CD1c-positive myeloid dendritic cell (primary cell): ENCODE measurements at regions not wholly inside any gene's neighbourhood (a gene's known extent, or its start where the extent isn't known, plus 50 kb on each side); places are given as distances from the start of the nearest gene placed in this dataset.

ENCODE experiments used
- DNase-seq: peaks from one replicate; pipeline ENCODE4 v3.0.0-alpha.2; 2016; ENCODE audit errors: extremely low spot score

DNA sequence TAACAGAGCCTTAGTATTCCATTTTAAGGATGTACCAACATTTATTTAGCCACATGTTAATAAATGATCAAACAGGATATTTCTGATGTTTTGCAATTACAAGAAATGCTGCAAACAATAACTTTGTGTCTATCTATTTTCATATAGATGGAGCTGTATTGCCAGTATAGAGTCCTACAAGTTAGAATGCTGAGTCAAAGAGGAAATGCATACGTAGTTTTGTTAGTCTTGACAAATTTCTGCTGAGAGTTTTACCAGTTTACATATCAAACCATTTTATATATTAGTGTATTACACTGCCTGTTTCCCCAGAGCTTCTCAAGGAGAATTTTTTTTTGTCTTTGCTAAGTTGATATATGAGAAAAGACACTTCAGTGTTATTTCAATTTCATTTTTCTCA lies 541.7 kb downstream of the SLC16A7 start:
- no peak for DNase-seq

DNA sequence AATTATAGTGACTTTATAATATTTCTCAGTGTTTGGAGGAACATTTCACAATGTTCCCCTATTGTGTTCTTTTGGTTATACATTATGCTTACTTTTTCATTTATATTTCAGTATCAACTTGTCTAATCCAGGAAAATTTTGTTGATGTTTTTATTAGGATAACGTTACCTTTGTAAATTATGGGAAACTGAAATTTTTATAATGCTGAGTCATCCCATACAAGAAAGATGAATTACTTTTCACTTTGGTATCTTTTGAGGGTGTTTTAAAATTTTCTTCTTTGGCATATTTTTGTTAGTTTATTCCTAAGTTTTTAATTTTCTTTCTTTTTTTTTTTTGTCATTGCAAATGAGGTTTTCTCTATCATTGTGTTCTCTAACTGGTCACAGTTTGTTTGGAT lies 542.7 kb downstream of the SLC16A7 start:
- DNase-seq: no peak

DNA sequence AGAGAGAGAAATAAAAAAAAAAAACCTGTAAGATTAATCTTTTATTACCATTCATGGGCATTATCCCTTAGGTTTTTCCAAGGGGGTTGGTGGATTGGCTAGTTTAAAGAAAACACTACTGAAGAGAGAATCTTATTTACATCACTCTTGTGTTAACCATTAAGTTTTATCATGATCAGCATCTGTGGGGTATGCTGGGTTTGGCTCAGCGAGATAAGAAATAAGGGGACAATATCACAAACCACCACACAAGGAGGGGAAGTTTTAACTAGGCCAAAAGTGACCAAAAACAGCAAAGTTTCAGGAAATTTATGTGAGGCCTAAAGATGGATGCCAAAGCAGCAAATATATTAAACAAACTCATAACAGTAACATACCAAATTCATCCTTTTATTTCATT lies 548.6 kb downstream of the SLC16A7 start:
- DNase-seq: no peak

DNA sequence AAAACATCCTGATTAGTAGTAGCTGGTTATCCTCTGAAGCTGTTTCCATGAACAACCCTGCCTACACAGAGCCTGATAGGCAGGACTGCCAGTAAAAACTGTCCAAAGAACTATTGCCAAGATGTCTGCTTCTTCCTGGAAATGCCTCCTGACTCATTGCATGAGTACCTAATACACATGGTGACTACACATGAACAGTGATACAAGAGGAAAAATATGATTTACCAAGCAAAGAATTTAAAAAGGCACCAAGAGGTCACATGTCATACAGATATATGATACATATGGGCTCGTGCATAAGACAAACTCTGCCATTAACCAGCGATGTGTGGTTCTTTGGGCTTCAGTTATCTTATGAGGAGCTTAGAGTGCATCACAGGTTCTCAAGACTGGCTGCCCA lies 552.3 kb downstream of the SLC16A7 start:
- no peak for DNase-seq

DNA sequence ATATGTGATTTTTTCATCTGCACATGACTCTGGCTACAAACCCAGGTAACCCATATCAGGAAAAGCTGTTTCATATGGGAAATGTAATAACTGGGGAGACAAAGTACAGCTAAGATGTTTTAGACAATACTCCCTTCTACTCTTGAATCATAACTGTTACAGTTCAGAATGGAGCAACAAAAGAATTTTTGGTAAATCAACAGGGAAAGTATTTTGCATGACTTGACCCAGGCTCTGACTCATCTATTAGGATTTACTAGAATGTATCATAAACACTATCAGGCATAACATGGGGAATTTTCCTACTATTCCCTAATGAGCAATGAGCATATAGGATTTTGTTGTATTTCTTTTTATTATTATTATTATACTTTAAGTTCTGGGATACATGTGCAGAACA lies 553.0 kb downstream of the SLC16A7 start:
- no peak for DNase-seq

DNA sequence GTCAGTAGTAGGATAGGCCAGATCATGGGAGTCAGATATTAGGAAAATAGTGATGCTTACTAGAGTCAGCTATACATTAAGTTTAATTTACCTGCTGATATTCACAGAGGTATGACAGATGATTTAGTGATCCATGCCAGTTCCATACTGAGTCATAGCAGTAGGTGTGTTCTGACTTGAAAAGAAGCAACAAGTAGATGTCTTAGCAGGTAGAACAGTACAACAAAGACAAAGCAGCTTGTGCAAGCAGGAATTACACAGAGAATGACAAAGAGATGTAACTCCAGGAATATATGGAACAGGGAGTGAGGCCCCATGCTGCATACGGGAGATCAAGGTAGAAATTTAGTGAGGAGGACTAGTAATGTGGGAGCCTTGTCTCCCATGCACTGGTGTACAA lies 556.9 kb downstream of the SLC16A7 start:
- DNase-seq: no peak

DNA sequence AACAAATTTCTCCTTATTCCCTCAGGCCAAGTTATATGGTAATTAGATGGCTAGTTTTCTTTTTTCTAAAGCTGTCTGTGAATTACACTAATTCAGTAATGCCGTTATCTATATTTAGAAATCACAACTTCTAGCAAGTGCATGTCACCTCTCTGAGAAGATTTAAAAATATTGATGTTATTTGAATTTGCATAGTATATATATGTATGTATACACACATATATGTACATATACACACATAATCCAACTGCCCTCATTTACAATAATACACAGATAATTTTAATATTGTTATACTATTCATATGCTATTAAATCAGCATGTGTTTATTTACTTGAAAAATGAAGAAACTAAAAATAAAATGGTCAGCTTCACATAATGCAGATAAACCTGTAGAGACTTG lies 563.9 kb downstream of the SLC16A7 start:
- no peak for DNase-seq

DNA sequence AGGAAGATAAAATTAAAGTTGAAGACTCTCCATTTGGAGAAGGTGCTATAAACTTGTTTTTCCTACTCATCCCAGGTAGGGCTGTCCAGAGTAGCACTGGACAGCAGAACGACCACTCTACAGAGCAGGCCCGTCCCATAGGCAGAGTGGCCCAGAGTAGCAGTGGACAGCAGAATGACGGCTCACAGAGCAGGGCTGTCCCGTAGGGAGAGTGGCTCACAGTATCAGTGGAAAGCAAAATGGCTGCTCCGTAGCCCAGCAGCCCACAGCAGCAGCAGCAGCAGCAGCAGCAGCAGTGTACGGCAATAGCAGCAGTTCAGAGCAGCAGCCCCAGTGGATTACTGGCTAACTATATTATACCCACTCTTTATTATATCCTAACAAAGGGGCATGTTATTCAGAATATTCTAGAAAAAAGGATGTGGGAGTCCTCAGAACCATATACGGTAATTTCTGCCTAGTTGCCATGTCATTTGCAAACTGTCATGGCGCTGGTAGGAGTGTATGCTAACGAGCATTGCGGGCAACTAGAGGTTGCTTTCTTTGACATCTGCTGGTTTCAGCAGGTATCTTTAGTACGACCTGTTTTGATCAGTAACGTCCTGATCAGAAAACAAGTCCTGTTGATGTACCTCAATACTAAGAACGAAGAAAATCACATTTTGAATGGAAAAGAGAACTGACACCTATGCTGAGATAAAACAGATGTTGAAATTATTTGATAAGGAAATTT lies 567.3 kb downstream of the SLC16A7 start:
- no peak for DNase-seq

DNA sequence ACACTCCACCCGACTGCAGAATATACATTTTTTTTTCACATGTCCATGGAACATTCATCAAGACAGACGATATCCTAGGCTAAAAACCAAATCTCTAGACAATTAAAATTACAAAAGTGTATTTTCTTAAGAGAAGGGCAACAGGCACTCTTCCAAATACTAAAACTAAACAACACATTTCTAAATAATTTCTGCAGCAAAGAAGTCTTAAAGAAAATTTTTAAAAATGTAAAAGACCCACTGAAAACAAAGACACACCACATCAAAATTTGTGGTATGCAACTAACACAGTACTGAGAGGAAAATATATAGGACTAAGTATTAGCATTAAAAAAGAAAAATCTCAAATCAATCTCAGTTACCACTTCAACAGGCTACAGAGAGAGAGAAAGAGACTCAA lies 570.0 kb downstream of the SLC16A7 start:
- DNase-seq: no peak

DNA sequence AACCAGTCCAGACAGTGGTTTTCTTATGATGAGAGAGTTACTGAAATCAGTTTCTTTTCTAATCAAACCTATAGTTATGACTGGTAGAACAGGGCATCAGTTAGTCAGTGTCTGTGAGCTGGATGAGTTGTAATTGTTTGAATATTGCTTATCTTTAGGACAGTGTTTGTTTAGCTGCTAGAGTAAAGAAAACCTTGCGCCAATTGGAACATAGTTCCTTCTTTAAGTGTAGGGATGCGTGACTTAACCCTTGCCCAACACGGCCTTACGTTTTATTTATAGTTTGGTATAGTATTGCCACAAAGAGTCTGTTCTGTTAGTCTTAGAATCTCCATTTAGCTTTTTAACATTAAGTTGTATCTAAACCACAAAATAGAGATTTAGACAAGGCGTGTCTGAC lies 572.6 kb downstream of the SLC16A7 start:
- no peak for DNase-seq

DNA sequence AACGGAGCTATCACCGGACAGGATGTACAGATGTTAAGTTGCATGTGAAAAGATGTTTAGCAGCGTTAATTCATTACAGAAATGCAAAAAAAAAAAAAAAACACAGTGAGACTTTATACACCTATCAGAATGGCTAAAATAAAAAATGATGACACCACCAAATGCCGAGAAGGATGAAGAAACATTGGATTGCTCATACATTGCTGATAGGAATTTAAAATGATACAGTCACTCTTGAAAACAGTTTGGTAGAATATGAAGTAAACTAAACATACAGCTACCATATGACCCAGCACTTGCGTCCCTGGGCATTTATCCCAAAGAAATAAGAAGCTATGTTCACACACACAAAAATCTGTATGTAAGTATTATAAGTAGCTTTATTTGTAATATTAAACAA lies 574.1 kb downstream of the SLC16A7 start:
- no peak for DNase-seq

DNA sequence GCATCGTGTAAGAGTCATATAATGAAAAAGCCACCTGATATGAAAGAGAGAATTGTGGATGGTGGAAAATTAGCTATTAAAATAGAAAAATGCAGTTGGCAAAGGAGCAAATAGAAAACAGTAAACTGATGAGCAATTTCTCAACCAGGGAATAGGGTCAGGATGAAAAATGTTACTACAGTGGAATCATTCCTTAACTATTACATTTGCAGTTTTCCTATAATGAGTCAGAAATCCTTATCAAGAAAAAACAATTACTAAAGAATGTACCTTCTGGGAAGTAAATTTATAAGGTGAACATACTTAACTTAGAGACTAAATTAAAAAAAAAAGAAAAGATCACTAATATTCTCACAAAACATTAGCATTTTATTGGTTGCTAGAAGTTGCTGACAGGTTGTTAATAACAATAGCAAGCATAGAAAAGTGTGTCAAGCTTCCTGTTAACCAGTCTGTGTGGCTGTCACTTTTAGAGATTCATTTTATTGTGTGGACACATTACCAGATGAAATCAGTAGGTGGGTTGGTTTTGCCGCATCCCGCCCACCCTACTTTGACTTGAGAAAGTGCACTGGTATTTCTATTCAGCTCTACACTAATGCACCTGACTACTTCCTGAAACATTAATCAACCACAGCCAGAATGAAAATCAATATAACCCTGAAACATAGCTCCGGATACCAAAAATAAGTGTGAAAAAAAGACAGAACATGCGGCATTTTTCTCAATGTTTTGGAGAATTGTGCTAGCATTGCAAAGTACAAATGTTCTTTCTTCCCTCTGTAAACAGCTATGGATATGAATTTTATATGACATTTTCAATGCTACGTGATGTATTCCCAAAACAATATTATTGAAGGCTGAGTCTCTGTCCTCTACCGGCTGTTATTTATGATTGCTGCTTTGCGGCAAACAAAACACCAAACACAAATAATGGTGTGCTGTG lies 576.7 kb downstream of the SLC16A7 start:
- no peak for DNase-seq

DNA sequence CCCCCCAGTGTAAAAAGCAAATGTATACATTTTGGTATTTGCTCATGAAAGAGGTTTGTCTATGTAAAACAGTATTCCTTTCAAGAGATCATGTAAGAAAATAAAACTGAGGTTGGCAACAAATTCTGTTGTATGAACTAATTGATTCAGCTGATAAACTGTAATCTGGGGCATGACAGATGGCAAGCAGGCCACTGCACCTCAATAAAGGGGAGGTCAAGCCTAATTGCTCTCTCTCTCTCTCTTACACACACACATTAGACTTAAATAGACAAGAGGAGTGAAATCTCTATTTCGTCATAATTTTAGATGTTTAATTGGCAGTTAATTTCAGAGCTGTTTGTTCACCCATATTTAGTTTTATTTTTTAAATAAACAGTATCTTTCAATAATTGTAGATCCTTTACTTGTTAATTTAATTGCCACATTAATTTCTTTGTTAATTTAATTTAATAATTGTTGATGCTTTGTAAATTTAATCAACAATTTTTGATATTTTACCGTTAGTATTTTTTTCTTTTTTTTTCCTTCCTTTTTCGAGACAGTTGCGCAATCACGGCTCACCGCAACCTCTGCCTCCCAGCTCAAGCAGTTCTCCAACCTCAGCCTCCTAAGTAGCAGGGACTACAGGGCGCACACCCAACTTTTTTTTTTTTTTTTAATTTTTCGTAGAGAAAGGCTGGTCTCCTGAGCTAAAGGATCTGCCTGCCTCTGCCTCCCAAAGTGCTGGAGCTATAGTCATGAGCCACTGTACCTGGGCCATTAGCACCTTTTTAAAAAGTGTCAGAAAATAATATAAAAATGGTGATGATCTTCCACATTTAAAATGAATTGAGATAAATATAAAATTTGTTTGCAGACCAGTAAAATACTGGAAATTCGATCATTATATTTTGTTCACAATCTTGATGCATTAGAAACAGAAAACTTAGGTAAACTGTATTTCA lies 577.7 kb downstream of the SLC16A7 start:
- no peak for DNase-seq

DNA sequence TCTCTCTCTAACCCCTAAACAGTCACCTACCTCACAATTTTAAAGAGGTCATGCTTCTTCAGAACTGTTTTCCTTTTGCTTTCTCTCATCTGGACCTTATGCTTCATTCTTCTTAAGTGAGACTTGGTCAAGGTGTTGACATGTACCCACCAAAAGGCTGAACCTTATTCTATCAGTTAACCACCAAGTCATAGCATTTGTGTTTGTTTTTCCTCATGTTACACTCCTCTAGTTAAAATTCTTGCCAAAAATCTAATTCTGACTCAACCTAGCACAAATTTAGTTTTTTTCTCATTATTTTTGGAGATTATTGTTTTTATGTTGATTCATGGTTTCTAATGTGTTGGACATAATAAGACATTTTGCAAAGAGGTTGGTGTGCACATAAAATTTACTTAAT lies 578.6 kb downstream of the SLC16A7 start:
- no peak for DNase-seq

DNA sequence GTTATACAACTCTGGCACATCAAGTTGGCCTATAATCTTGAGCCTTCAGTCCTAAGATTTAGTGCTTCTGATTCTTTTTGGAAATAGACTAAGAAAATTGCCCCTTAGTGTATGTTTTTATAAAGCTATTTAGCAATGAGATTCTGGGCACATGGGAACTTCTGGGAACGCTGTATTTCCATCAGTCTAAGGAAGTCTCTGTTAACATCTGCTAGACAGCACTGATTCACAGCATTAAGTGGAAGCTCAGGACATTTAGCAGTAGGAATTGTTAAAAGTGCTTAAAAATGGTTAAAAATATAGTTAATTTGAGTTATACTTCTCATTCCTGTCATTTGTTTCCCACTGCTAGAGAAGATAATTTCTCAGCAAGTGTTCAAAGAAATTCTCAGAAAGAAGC lies 579.1 kb downstream of the SLC16A7 start:
- no peak for DNase-seq

DNA sequence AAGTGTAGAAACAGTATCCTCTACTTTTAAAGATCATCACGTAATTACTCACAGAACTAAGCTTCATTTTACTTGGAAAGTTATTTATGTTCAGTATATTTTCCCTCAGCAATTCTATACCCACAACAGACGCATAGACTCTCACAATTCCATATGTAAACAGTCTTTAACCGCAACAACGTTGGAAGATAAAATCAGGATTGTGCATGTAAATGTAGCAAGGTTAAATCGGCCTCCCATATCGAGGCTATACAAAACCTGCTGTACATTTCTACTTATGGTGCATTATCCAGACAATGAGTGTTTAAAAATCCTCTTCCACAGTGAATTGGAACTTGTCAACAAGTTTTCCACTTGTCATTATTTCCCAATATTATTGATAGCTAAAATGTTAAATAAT lies 581.1 kb downstream of the SLC16A7 start:
- DNase-seq: no peak

DNA sequence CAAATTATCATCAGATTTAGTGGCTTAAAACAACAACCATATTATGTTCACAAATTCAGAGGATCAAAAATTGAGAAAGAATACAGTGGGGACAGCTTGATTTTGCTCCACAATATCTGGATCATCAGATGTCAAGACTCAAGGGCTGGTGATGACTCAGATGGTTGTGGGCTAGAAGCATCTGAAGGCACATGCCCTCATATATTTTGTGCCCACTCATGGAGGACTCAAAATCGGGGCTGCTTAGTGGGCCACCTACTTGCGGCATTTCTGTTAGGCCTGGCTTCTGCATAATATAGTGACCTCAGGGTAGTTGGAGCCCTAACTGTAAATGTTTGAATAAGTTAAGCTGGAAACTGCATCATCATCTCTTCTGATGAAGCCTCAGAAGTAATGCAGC lies 584.5 kb downstream of the SLC16A7 start:
- DNase-seq: no peak

DNA sequence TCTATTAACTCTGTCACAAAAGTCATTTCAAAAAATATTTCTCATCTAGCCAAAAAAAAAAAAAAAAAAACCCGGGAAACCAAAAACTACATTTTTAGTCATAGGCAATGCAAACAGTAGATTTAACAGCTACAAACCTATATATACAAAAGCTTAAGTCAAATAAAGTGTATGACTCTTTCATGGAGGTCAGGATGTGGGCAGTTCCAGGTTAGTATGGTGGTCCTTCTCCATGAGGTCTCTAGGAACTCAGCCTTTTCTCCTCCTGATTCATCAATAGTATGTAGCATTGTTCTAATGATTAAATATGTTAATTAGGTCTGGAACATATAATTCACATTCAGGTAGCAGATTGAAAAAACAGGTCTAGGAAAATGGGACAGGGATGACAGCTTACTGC lies 586.5 kb downstream of the SLC16A7 start:
- DNase-seq: no peak

DNA sequence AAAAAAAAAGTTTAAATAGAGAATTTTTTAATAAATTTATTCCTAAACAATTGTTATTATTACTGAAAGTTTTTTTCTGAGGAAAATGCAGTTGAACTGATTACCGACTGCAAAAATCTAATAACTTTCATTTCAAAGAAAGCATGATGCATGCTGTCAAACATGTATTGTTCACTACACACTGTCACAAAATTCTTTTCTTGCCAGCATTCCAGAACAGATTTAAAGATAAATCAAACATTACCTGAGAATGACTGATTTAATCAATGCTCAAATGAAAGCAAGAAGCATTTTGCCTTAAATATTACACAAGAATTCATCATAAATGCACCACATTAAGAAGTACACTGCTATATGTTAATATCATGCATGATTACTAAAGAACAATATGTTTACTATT lies 588.3 kb downstream of the SLC16A7 start:
- no peak for DNase-seq

DNA sequence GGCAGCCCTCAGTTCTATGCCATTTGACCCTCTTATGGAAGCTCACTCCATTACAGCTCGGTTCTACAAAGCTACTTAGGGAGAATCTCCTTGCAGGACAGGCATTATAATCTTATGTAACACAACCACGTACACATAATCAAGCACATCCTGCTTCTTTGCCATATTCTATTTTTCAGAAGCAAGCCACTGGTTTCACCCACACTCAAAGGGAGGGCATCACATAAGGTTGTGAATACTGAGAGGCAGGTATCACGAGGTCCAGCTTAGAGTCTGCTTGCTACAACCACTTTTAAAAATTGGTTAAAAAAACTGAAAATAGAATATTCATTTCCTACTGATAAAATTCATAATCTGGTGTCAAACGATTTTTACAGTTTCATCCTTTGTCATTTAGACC lies 589.2 kb downstream of the SLC16A7 start:
- DNase-seq: no peak

DNA sequence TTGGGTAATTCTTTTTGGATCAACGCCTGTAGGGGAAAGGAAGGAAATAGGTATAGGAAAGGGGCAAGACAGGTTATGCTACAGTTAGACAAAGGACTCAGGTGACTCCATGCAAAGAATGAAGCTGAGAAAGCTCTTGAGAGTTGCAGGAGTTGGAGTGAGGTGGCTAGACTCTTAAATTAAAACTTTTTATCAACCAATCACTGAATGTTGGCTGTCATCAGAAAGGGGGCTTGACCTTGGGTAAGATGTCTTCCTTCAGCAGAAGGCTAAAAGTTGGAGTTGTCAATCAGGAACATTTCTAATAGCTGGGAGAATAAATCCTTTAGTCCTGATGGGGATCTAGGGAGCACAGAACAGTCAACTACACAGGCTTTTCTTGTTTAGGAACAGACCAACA lies 595.4 kb downstream of the SLC16A7 start:
- DNase-seq: no peak
